ENCODE measurements at regions not wholly inside any gene's neighbourhood (a gene's known extent, or its start where the extent isn't known, plus 50 kb on each side); places are given as distances from the start of the nearest gene placed in this dataset. TPM values are rescaled to one million over a fixed set of nuclear protein-coding genes. Genes with fewer than 3 reads are reported as not detected.

- H3K4me1 ChIP-seq (ENCODE audit: control insufficient read depth, low read depth, low read length), result no peaks in the 10 kb centered on the region
- no peak for DNase-seq
- no peak overlapping the region for H4K5ac ChIP-seq (ENCODE audit: low read length)
- no peak overlapping the region for H3K23ac ChIP-seq (ENCODE audit: low read length)
- H3K27ac ChIP-seq (ENCODE audit: low read depth, low read length), result no peak overlapping the region
- no peak overlapping the region for H3K4me3 ChIP-seq (ENCODE audit: low read length)
- no peak overlapping the region for H4K8ac ChIP-seq (ENCODE audit: low read depth, low read length)
- no peak overlapping the region for H2BK5ac ChIP-seq (ENCODE audit: low read length)
- H3K9ac ChIP-seq (ENCODE audit: low read length), result no peak overlapping the region
- H3K4ac ChIP-seq (ENCODE audit: low read depth, low read length), result no peak overlapping the region
- H3K79me2 ChIP-seq (ENCODE audit: control insufficient read depth, insufficient read depth, low read length), result no peaks in the 10 kb centered on the region
- no peak overlapping the region for H2AK5ac ChIP-seq (ENCODE audit: low read length)
- H3K18ac ChIP-seq (ENCODE audit: low read length), result no peak overlapping the region
- no peaks in the 10 kb centered on the region for H3K36me3 ChIP-seq (ENCODE audit: control insufficient read depth, insufficient read depth, low read length)
- no peaks in the 10 kb centered on the region for H3K79me1 ChIP-seq (ENCODE audit: low read length)
- no peaks in the 10 kb centered on the region for H3K27me3 ChIP-seq (ENCODE audit: insufficient read depth, low read length, poor library complexity)
- H2BK120ac ChIP-seq (ENCODE audit: low read depth, low read length), result no peak overlapping the region
- no peak overlapping the region for H3K56ac ChIP-seq (ENCODE audit: low read length)
- H2BK15ac ChIP-seq (replicated peaks; ENCODE audit: low read depth), result no peak overlapping the region
- no peak overlapping the region for H3K4me2 ChIP-seq (ENCODE audit: low read length)
- no CpG with 5 or more reads among the region's 1 CpG for WGBS (ENCODE audit: extremely low coverage, insufficient coverage, low lambda C conversion rate)
These were observed 54.3 kb upstream of the MEGF10 start for GRCh38 chr5:127236254-127236653.

Small RNA genes in the stretch of these regions (small RNA-seq; reads per million reads assigned to genes)
- gene AC011416.2 (ENCODE audit: insufficient read depth) (not detected), gene MRPS5P3 (ENCODE audit: insufficient read depth) (not detected)
